Fibroblast of lung (primary cell): ENCODE measurements at regions not wholly inside any gene's neighbourhood (a gene's known extent, or its start where the extent isn't known, plus 50 kb on each side); places are given as distances from the start of the nearest gene placed in this dataset.

Source experiments
- DNase-seq, 2 donors: peaks; one replicate each; pipeline versions ENCODE4 v3.0.0 to v3.0.0-alpha.2; 2010; ENCODE audit warnings: low read depth in 2 of 2
- H2AFZ ChIP-seq: 2 replicates; pipeline ENCODE4 v1.5.1; 2012; ENCODE audit warnings: low read length, control low read depth, inconsistent platforms
- H3K27ac ChIP-seq: 2 replicates; pipeline ENCODE4 v1.5.1; 2011; ENCODE audit warnings: low read length, control low read depth; ENCODE audit not compliant: insufficient read depth
- H3K27me3 ChIP-seq: 2 replicates; pipeline ENCODE4 v1.5.1; 2011; ENCODE audit warnings: mild to moderate bottlenecking, low read length; ENCODE audit not compliant: control insufficient read depth, insufficient read depth
- H3K36me3 ChIP-seq: 2 replicates; pipeline ENCODE4 v1.5.1; 2011; ENCODE audit warnings: low read length; ENCODE audit not compliant: control insufficient read depth, insufficient read depth
- H3K4me1 ChIP-seq: 2 replicates; pipeline ENCODE4 v1.5.1; 2011; ENCODE audit warnings: low read length; ENCODE audit not compliant: control insufficient read depth, insufficient read depth; ENCODE audit errors: extremely low read depth
- H3K4me2 ChIP-seq: 2 replicates; pipeline ENCODE4 v1.5.1; 2011; ENCODE audit warnings: low read length, control low read depth; ENCODE audit not compliant: insufficient read depth; ENCODE audit errors: extremely low read depth
- H3K4me3 ChIP-seq, 4 experiments: fragments of 200-600 bp in 1 of 4; sonication (generic) in 1 of 4; replicated peaks in 1 of 4; 2 replicates each; pipeline ENCODE4 v1.5.1; 2011 to 2016; ENCODE audit warnings: low read length in 4 of 4, low read depth in 3 of 4, mild to moderate bottlenecking in 3 of 4, control low read depth in 2 of 4, inconsistent platforms in 1 of 4, mixed read lengths in 1 of 4; ENCODE audit not compliant: insufficient read depth in 1 of 4; ENCODE audit errors: control extremely low read depth in 1 of 4
- H3K79me2 ChIP-seq: 2 replicates; pipeline ENCODE4 v1.5.1; 2012; ENCODE audit warnings: mild to moderate bottlenecking, low read length, inconsistent platforms; ENCODE audit not compliant: control insufficient read depth, insufficient read depth
- H3K9ac ChIP-seq: 2 replicates; pipeline ENCODE4 v1.5.1; 2011; ENCODE audit warnings: mild to moderate bottlenecking, low read length, control low read depth; ENCODE audit not compliant: insufficient read depth
- H3K9me3 ChIP-seq: 2 replicates; pipeline ENCODE4 v1.5.1; 2012; ENCODE audit warnings: low read depth, low read length; ENCODE audit not compliant: control insufficient read depth, insufficient read depth
- H4K20me1 ChIP-seq: 2 replicates; pipeline ENCODE4 v1.5.1; 2011; ENCODE audit warnings: low read length; ENCODE audit not compliant: control insufficient read depth, insufficient read depth; ENCODE audit errors: extremely low read depth
- CTCF ChIP-seq, 2 donors: IDR thresholded peaks in 1 of 2; conservative IDR thresholded peaks in 1 of 2; 1 replicate in 1 of 2; 2 replicates in 1 of 2; pipeline ENCODE4 v1.5.1; 2011 to 2012; ENCODE audit warnings: low read length in 2 of 2, control low read depth in 1 of 2, inconsistent platforms in 1 of 2, low read depth in 1 of 2, mild to moderate bottlenecking in 1 of 2
- EZH2 ChIP-seq: IDR thresholded peaks from 2 replicates; pipeline ENCODE4 v1.5.1; 2012; ENCODE audit warnings: low read length, control low read depth, mild to moderate bottlenecking; ENCODE audit errors: missing control alignments

GRCh38 chr18:39620551-39621168, 2055.1 kb upstream of the CELF4 start:
- no peak for DNase-seq
- no peak for TF ChIP-seq EZH2
- TF ChIP-seq CTCF (conservative IDR thresholded peaks at IDR 0.05 in 1 of 2, IDR thresholded peaks at IDR 0.05 in 1 of 2; ENCODE audit: low read depth in 1 of 2, low read length in 2 of 2): no peak
- H3K27me3 ChIP-seq: no peaks in the 10 kb centered on the region
- H3K27ac ChIP-seq: no peak overlapping the region
- no peaks in the 10 kb centered on the region for H3K9me3 ChIP-seq
- H3K36me3 ChIP-seq: no peaks in the 10 kb centered on the region
- no peak overlapping the region for H3K4me2 ChIP-seq
- no peak overlapping the region for H2AFZ ChIP-seq
- H3K9ac ChIP-seq: no peak overlapping the region
- H3K4me3 ChIP-seq: no peak overlapping the region
- no peaks in the 10 kb centered on the region for H4K20me1 ChIP-seq
- H3K4me1 ChIP-seq: no peaks in the 10 kb centered on the region
- no peaks in the 10 kb centered on the region for H3K79me2 ChIP-seq

GRCh38 chr18:39618265-39619003, 2052.8 kb upstream of the CELF4 start:
- Histone ChIP-seq H3K27me3 (no peaks in the 10 kb centered on the region), H3K9ac (no peak overlapping the region), H3K4me3 (no peak overlapping the region), H3K4me2 (no peak overlapping the region), H3K9me3 (no peaks in the 10 kb centered on the region), H3K36me3 (no peaks in the 10 kb centered on the region), H3K79me2 (no peaks in the 10 kb centered on the region), H2AFZ (no peak overlapping the region), H3K4me1 (no peaks in the 10 kb centered on the region), H3K27ac (no peak overlapping the region), H4K20me1 (no peaks in the 10 kb centered on the region)
- TF ChIP-seq CTCF (conservative IDR thresholded peaks at IDR 0.05 in 1 of 2, IDR thresholded peaks at IDR 0.05 in 1 of 2; ENCODE audit: low read depth in 1 of 2, low read length in 2 of 2) (no peak), EZH2 (no peak)
- no peak for DNase-seq

GRCh38 chr18:39611381-39612100, 2045.9 kb upstream of the CELF4 start:
- no peak overlapping the region for H3K27ac ChIP-seq
- H4K20me1 ChIP-seq: no peaks in the 10 kb centered on the region
- TF ChIP-seq CTCF (conservative IDR thresholded peaks at IDR 0.05 in 1 of 2, IDR thresholded peaks at IDR 0.05 in 1 of 2; ENCODE audit: low read depth in 1 of 2, low read length in 2 of 2): no peak
- TF ChIP-seq EZH2: no peak
- no peak overlapping the region for H3K9ac ChIP-seq
- no peak overlapping the region for H3K4me3 ChIP-seq
- no peaks in the 10 kb centered on the region for H3K79me2 ChIP-seq
- no peaks in the 10 kb centered on the region for H3K36me3 ChIP-seq
- no peak overlapping the region for H2AFZ ChIP-seq
- H3K4me2 ChIP-seq: no peak overlapping the region
- DNase-seq: peak in 1 of 2 donors; percentile 25
- H3K4me1 ChIP-seq: no peaks in the 10 kb centered on the region
- no peaks in the 10 kb centered on the region for H3K27me3 ChIP-seq
- H3K9me3 ChIP-seq: no peaks in the 10 kb centered on the region
